Caki2 (cell line): ENCODE measurements at regions not wholly inside any gene's neighbourhood (a gene's known extent, or its start where the extent isn't known, plus 50 kb on each side); places are given as distances from the start of the nearest gene placed in this dataset.

ENCODE experiments used
- DNase-seq: peaks from one replicate; pipeline ENCODE4 v3.0.0-alpha.2; 2015; ENCODE audit warnings: low read depth
- in situ Hi-C: cut with HindIII; loops from 2 replicates; pipeline ENCODE4 v1.10.0; 2016; ENCODE audit warnings: low sequenced_read_pairs, low pct_unique_long_range_greater_than_20kb, mixed read lengths

GRCh38 chr2:191782351-191782750, 64.5 kb downstream of the CAVIN2 start:
- no peak for DNase-seq
- in situ Hi-C loops, result no loop called here

DNA sequence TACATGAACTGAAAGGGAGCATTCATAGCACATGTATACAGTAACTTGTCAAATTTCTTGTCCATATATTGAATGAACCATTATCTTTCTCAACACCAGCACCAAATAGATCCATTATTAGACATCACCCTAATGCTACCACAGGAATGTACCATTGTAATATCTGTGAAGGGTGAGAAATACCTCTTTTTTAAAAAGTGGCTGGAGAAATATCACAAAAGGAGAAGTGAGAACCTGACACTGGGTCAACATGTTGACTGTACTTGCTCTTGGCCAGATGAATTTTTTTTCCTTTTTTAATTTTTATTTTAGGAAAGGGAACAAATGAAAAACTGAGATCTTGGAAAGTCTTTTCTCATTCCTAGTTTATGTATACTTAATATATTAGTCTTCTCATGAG, 63.5 kb downstream of the CAVIN2 start:
- no peak for DNase-seq
- in situ Hi-C loops, result no loop called here
